Colonic mucosa (tissue), 4 donors: ENCODE measurements at regions not wholly inside any gene's neighbourhood (a gene's known extent, or its start where the extent isn't known, plus 50 kb on each side); places are given as distances from the start of the nearest gene placed in this dataset.

Experiments
- DNase-seq: peaks from one replicate; pipeline ENCODE4 v3.0.0-alpha.2; 2020
- H3K27ac ChIP-seq: fragments of 200-600 bp; one replicate; pipeline ENCODE4 v1.8.0; 2021
- H3K27me3 ChIP-seq: fragments of 200-600 bp; one replicate; pipeline ENCODE4 v1.8.0; 2021
- H3K36me3 ChIP-seq: fragments of 200-600 bp; one replicate; pipeline ENCODE4 v1.8.0; 2021
- H3K4me1 ChIP-seq: fragments of 200-600 bp; one replicate; pipeline ENCODE4 v1.8.0; 2021; ENCODE audit warnings: mild to moderate bottlenecking
- H3K4me3 ChIP-seq: fragments of 200-600 bp; one replicate; pipeline ENCODE4 v1.8.0; 2021
- H3K9ac ChIP-seq, 2 donors: one replicate each; pipeline ENCODE4 v1.7.0; 2013; ENCODE audit warnings: control low read depth in 2 of 2, low read depth in 2 of 2, low read length in 2 of 2
- H3K9me3 ChIP-seq: fragments of 200-600 bp; one replicate; pipeline ENCODE4 v1.8.0; 2021
- intact Hi-C: fragments of 100-400 bp; cut with DNase I; formaldehyde crosslinking; loops from one replicate; pipeline ENCODE4 v1.14.1; 2022
- TF ChIP-seq, protein P1 (sequence below): fragments of 200-600 bp; IDR thresholded peaks from one replicate; pipeline ENCODE4 v1.8.0; 2022; ENCODE audit warnings: antibody characterized with exemption, mild to moderate bottlenecking
- donor health status: healthy.
- donor health status: DM: no; HTN: no; CAD: no.
- donor health status: DM: no; HTN: no; CAD: no.

DNA sequence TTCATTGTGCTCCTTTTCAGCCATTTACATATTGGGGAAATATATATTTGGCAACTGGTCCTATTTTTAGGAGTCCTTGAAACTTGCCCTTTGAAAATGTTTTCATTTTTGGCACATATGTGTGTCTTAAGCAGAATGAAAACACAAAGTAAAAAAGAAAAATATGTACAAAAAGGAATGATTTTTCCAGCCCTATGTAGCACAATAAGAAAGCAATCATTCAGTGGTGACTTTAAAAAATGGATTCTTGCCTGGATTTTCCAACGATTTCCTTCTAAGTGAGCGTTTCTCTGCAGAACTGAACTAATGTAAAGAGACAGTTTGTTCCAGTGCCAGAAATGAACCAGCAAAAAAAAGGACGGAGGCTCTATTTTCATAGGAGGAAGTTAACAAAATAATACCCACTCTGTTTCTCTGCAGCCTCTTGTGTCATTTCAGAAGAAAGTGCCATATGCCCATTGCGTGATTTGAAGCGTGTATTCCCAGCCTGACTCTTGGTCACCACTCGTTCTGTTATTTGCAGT lies 340.1 kb downstream of the SETD4 start:
- Histone ChIP-seq H3K27me3 (no peaks in the 10 kb centered on the region), H3K4me1 (no peaks in the 10 kb centered on the region), H3K27ac (no peak overlapping the region), H3K36me3 (no peaks in the 10 kb centered on the region), H3K4me3 (no peak overlapping the region), H3K9ac (no peak overlapping the region), H3K9me3 (no peaks in the 10 kb centered on the region)
- TF ChIP-seq, protein P1, sequence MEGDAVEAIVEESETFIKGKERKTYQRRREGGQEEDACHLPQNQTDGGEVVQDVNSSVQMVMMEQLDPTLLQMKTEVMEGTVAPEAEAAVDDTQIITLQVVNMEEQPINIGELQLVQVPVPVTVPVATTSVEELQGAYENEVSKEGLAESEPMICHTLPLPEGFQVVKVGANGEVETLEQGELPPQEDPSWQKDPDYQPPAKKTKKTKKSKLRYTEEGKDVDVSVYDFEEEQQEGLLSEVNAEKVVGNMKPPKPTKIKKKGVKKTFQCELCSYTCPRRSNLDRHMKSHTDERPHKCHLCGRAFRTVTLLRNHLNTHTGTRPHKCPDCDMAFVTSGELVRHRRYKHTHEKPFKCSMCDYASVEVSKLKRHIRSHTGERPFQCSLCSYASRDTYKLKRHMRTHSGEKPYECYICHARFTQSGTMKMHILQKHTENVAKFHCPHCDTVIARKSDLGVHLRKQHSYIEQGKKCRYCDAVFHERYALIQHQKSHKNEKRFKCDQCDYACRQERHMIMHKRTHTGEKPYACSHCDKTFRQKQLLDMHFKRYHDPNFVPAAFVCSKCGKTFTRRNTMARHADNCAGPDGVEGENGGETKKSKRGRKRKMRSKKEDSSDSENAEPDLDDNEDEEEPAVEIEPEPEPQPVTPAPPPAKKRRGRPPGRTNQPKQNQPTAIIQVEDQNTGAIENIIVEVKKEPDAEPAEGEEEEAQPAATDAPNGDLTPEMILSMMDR, result no peak
- no peak for DNase-seq
- intact Hi-C loops, result no loop called here

DNA sequence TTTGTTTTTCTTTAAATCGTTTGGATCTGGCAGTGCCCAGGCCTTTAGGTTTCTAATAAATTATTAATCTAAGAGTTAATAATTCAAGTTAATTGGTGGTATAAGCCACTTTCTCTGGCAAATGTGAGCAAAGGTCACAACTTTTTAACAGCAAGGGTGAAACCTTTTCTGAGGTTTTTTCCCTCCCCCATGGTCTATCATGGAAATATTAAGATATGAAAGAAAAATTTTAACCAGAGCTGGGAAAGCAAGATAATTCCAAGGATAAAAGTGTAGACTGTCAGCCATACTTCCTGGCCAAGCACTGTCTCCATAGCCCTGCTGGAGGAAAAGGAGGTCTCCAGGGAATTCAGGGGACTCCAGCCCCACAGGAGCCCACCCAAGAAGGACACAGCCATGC lies 341.2 kb downstream of the SETD4 start:
- DNase-seq, result no peak
- Histone ChIP-seq H3K9me3 (no peaks in the 10 kb centered on the region), H3K27me3 (no peaks in the 10 kb centered on the region), H3K4me3 (no peak overlapping the region), H3K36me3 (no peaks in the 10 kb centered on the region), H3K9ac (no peak overlapping the region), H3K4me1 (no peaks in the 10 kb centered on the region), H3K27ac (no peak overlapping the region)
- TF ChIP-seq, protein P1, result no peak
- intact Hi-C loops, result no loop called here

DNA sequence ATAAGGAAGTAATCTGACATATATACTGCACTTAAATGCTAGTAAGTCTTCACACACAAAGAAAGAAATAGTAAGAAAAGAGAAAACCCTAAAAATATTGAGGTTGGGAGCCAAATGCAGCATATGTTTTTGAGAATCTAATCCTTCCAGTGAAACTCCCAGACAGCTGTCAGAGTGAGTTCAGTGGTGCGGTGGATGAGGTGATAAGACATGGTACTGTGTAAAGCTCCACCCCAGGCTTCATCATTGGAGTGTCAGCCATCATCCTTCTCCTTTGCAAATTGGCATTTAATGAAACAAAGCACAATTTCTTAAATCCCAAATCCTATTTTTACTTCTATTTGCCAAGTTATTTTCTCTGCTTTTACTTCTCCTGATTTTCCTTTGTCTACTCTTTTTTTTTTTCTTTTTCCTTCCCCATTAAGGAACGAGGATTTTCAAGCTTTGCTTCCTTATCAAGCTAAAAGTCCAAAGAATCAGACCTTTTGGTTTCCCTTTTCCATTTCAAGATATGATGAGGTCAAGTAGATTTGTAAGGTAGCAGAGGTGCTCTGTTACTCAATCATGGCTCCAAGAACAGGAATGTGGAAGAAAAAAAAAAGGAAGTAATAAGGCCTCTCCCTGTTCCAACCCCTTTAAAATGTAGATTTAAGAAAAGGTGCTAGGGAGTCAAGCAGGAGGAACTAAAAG lies 343.3 kb downstream of the SETD4 start:
- TF ChIP-seq, protein P1, result no peak
- Histone ChIP-seq H3K36me3 (no peaks in the 10 kb centered on the region), H3K4me1 (no peaks in the 10 kb centered on the region), H3K27me3 (no peaks in the 10 kb centered on the region), H3K27ac (no peak overlapping the region), H3K4me3 (no peak overlapping the region), H3K9me3 (no peaks in the 10 kb centered on the region), H3K9ac (no peak overlapping the region)
- intact Hi-C loops, result no loop called here
- no peak for DNase-seq

DNA sequence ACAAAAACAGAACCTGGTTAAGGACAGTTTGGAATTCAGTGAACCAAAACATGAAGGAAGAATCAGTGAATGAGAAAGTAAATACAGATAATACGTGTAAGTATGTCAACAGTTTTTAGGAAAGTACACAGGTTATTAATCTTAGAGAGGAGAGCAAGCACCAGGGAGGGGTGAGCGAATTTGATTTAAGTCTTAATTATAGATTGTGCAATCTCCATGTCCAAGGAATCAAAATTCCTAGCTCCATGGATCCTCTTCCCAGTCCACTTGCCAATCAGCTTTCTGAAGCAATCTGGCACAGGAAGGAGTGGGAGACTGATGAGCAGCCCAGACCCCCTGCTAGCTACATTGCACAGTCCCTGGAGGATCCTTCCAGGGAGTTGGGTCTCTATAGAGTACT lies 346.4 kb downstream of the SETD4 start:
- Histone ChIP-seq H3K9me3 (no peaks in the 10 kb centered on the region), H3K4me3 (no peak overlapping the region), H3K9ac (no peak overlapping the region), H3K27ac (no peak overlapping the region), H3K27me3 (no peaks in the 10 kb centered on the region), H3K36me3 (no peaks in the 10 kb centered on the region), H3K4me1 (no peaks in the 10 kb centered on the region)
- no peak for DNase-seq
- intact Hi-C loops, result no loop called here
- TF ChIP-seq, protein P1, result no peak

DNA sequence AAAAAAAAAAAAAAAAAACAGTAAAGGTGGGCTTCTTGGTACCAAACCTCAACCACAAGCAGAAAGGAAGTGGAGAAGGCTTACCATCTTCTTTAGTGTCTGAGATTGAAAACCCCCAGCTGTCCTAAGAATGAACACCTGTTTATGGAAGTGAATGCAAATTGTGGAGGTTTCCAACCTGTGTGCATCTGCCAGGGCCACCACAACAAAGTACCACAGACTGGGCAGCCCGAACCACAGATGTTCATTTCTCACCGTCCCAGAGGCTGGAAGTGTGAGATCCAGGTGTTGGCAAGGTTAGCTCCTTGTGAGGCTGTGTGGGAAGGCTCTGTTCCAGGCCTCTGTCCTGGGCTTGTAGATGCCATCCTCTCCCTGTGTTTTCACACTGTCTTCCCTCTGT lies 348.7 kb downstream of the SETD4 start:
- TF ChIP-seq, protein P1, result no peak
- Histone ChIP-seq H3K36me3 (no peaks in the 10 kb centered on the region), H3K9ac (no peak overlapping the region), H3K27me3 (no peaks in the 10 kb centered on the region), H3K4me3 (no peak overlapping the region), H3K27ac (no peak overlapping the region), H3K9me3 (no peaks in the 10 kb centered on the region), H3K4me1 (no peaks in the 10 kb centered on the region)
- no peak for DNase-seq
- intact Hi-C loops, result no loop called here
